Liver (tissue), 7 donors: ENCODE measurements at regions not wholly inside any gene's neighbourhood (a gene's known extent, or its start where the extent isn't known, plus 50 kb on each side); places are given as distances from the start of the nearest gene placed in this dataset.

Source experiments
- DNase-seq: peaks from one replicate; pipeline ENCODE4 v3.0.0-alpha.2; 2017; ENCODE audit warnings: low spot score
- H3K27ac ChIP-seq, 2 donors: one replicate each; pipeline ENCODE4 v1.7.0; 2013; ENCODE audit warnings: inconsistent platforms in 2 of 2, low read length in 2 of 2, control low read depth in 1 of 2, low read depth in 1 of 2, mild to moderate bottlenecking in 1 of 2
- H3K27me3 ChIP-seq, 4 donors: one replicate each; pipeline versions ENCODE4 v1.6.1 to v1.7.0; 2013; ENCODE audit warnings: low read length in 3 of 4, inconsistent platforms in 1 of 4, mild to moderate bottlenecking in 1 of 4, moderate library complexity in 1 of 4; ENCODE audit not compliant: control insufficient read depth in 4 of 4, insufficient read depth in 4 of 4
- H3K36me3 ChIP-seq, 4 donors: one replicate each; pipeline versions ENCODE4 v1.6.1 to v1.7.0; 2013; ENCODE audit warnings: low read length in 3 of 4, mild to moderate bottlenecking in 3 of 4, low read depth in 1 of 4, moderate library complexity in 1 of 4; ENCODE audit not compliant: control insufficient read depth in 4 of 4, insufficient read depth in 3 of 4
- H3K4me1 ChIP-seq, 4 donors: one replicate each; pipeline versions ENCODE4 v1.6.1 to v1.7.0; 2013; ENCODE audit warnings: low read length in 3 of 4, mild to moderate bottlenecking in 3 of 4, moderate library complexity in 1 of 4; ENCODE audit not compliant: control insufficient read depth in 4 of 4, insufficient read depth in 4 of 4
- H3K4me3 ChIP-seq, 3 donors: one replicate each; pipeline versions ENCODE4 v1.6.1 to v1.7.0; 2013; ENCODE audit warnings: low read length in 3 of 3, control low read depth in 1 of 3, low read depth in 1 of 3, mild to moderate bottlenecking in 1 of 3
- H3K9ac ChIP-seq, 2 donors: one replicate each; pipeline ENCODE4 v1.7.0; 2013; ENCODE audit warnings: low read length in 2 of 2, mild to moderate bottlenecking in 2 of 2, moderate library complexity in 2 of 2, control low read depth in 1 of 2, low read depth in 1 of 2
- H3K9me3 ChIP-seq, 4 donors: one replicate each; pipeline versions ENCODE4 v1.6.1 to v1.7.0; 2013; ENCODE audit warnings: low read length in 3 of 4; ENCODE audit not compliant: control insufficient read depth in 4 of 4
- EGR1 ChIP-seq, 2 donors: IDR thresholded peaks; 2 replicates each; pipeline ENCODE4 v1.6.1; 2016 to 2018; ENCODE audit warnings: antibody characterized with exemption in 2 of 2, low read depth in 2 of 2
- FOXA1 ChIP-seq: IDR thresholded peaks from 2 replicates; pipeline ENCODE4 v1.6.1; 2016; ENCODE audit warnings: antibody characterized with exemption
- FOXA2 ChIP-seq: IDR thresholded peaks from 2 replicates; pipeline ENCODE4 v1.6.1; 2016; ENCODE audit warnings: antibody characterized with exemption
- GABPA ChIP-seq, 2 donors: IDR thresholded peaks in 1 of 2; conservative IDR thresholded peaks in 1 of 2; 2 replicates each; pipeline ENCODE4 v1.6.1; 2016; ENCODE audit warnings: antibody characterized with exemption in 2 of 2, mild to moderate bottlenecking in 1 of 2, moderate library complexity in 1 of 2
- HNF4A ChIP-seq, 2 donors: conservative IDR thresholded peaks; 2 replicates each; pipeline ENCODE4 v1.6.1; 2016; ENCODE audit warnings: antibody characterized with exemption in 2 of 2, mild to moderate bottlenecking in 2 of 2
- JUND ChIP-seq, 2 donors: IDR thresholded peaks; 2 replicates each; pipeline ENCODE4 v1.6.1; 2016; ENCODE audit warnings: antibody characterized with exemption in 2 of 2
- RAD21 ChIP-seq, 2 donors: IDR thresholded peaks; 2 replicates each; pipeline ENCODE4 v1.6.1; 2016; ENCODE audit warnings: antibody characterized with exemption in 2 of 2, mild to moderate bottlenecking in 2 of 2
- RXRA ChIP-seq, 2 donors: IDR thresholded peaks; 2 replicates each; pipeline ENCODE4 v1.6.1; 2017 to 2018; ENCODE audit warnings: antibody characterized with exemption in 2 of 2, mild to moderate bottlenecking in 1 of 2
- YY1 ChIP-seq: IDR thresholded peaks from 2 replicates; pipeline ENCODE4 v1.6.1; 2016; ENCODE audit warnings: antibody characterized with exemption, mild to moderate bottlenecking
- WGBS: extraction: QIAGEN DNeasy Blood & Tissue Kit; methylation state at CpG from one replicate; pipeline ENCODE4 v1.1.7; 2013; 5-methylcytosine and 5-hydroxymethylcytosine counted together
- TF ChIP-seq, protein P1 (sequence below): IDR thresholded peaks from 2 replicates; pipeline ENCODE4 v1.6.1; 2016; ENCODE audit warnings: antibody characterized with exemption
- TF ChIP-seq, protein P2 (sequence below): IDR thresholded peaks from 2 replicates; pipeline ENCODE4 v1.6.1; 2016; ENCODE audit warnings: antibody characterized with exemption, mild to moderate bottlenecking
- TF ChIP-seq, protein P3 (sequence below): IDR thresholded peaks from 2 replicates; pipeline ENCODE4 v1.6.1; 2016; ENCODE audit warnings: antibody characterized with exemption
- TF ChIP-seq, protein P4 (sequence below): IDR thresholded peaks from 2 replicates; pipeline ENCODE4 v1.6.1; 2016; ENCODE audit warnings: antibody characterized with exemption
- donor health status: healthy.
- donor health status: healthy.
- donor health status: healthy.
- donor health status: healthy.

DNA sequence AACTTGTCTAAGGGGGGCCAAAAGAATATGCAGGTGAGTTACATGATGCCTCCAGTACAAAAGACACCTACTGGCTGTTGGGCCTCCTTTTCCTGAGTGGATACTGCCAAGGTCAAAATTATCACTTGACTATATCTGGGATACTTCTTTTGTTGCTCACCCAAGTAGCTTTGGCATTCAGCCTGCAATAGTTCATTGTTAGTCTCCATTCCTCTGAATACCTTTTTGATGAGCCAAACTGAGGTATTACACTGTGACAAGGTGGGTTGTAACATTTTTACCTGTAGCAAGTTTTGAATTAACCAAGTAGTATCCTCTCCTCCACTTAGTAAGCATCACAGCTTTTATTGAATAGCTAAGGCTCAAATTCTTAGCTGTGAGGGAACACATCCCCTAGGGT lies 408.0 kb downstream of the LRRIQ3 start:
- DNase-seq: no peak

DNA sequence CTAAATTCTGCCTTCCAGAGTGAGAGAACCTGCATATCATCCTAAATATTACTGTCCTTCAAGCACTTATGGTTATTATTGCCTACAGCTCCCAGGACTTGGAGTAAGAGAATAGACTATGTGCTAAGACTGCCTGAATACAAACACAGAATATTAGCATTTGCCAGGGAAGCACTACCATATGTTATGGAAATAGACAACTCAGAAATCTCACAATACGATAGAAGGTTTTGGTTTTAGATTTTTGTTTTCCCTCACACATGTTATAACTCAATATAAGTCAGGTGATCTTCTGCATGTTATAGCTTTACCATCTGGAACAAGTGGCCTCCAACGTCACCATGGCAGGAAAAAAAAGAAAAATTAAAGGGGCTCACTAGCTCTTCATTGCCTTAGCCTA lies 413.9 kb downstream of the LRRIQ3 start:
- no peaks in the 10 kb centered on the region for H3K36me3 ChIP-seq
- no peak overlapping the region for H3K27ac ChIP-seq
- no peaks in the 10 kb centered on the region for H3K4me1 ChIP-seq
- TF ChIP-seq GABPA (IDR thresholded peaks at IDR 0.05 in 1 of 2, conservative IDR thresholded peaks at IDR 0.05 in 1 of 2): no peak
- no peak for TF ChIP-seq RXRA (IDR thresholded peaks at IDR 0.05)
- TF ChIP-seq, protein P1, sequence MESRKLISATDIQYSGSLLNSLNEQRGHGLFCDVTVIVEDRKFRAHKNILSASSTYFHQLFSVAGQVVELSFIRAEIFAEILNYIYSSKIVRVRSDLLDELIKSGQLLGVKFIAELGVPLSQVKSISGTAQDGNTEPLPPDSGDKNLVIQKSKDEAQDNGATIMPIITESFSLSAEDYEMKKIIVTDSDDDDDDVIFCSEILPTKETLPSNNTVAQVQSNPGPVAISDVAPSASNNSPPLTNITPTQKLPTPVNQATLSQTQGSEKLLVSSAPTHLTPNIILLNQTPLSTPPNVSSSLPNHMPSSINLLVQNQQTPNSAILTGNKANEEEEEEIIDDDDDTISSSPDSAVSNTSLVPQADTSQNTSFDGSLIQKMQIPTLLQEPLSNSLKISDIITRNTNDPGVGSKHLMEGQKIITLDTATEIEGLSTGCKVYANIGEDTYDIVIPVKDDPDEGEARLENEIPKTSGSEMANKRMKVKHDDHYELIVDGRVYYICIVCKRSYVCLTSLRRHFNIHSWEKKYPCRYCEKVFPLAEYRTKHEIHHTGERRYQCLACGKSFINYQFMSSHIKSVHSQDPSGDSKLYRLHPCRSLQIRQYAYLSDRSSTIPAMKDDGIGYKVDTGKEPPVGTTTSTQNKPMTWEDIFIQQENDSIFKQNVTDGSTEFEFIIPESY: no peak
- no peak for TF ChIP-seq FOXA1
- no peaks in the 10 kb centered on the region for H3K9me3 ChIP-seq
- no peak overlapping the region for H3K4me3 ChIP-seq
- no peak for DNase-seq
- WGBS: 65% methylated on average over 2 of the region's 2 CpGs
- H3K9ac ChIP-seq: no peak overlapping the region
- H3K27me3 ChIP-seq: peaks cover 0 to 2% (median 0%) of the 10 kb centered on the region in 4 donors

More for the DNA sequence above, 408.0 kb downstream of the LRRIQ3 start:
- H3K4me3 ChIP-seq: no peak overlapping the region
- no peaks in the 10 kb centered on the region for H3K27me3 ChIP-seq
- no peak overlapping the region for H3K27ac ChIP-seq
- H3K36me3 ChIP-seq: no peaks in the 10 kb centered on the region
- H3K9me3 ChIP-seq: no peaks in the 10 kb centered on the region
- TF ChIP-seq HNF4A (conservative IDR thresholded peaks at IDR 0.05) (no peak), RXRA (IDR thresholded peaks at IDR 0.05) (no peak), YY1 (no peak), FOXA2 (no peak), GABPA (IDR thresholded peaks at IDR 0.05 in 1 of 2, conservative IDR thresholded peaks at IDR 0.05 in 1 of 2) (no peak), JUND (IDR thresholded peaks at IDR 0.05) (no peak), RAD21 (IDR thresholded peaks at IDR 0.05) (no peak), EGR1 (IDR thresholded peaks at IDR 0.05; ENCODE audit: low read depth in 2 of 2) (no peak)
- TF ChIP-seq, protein P2, sequence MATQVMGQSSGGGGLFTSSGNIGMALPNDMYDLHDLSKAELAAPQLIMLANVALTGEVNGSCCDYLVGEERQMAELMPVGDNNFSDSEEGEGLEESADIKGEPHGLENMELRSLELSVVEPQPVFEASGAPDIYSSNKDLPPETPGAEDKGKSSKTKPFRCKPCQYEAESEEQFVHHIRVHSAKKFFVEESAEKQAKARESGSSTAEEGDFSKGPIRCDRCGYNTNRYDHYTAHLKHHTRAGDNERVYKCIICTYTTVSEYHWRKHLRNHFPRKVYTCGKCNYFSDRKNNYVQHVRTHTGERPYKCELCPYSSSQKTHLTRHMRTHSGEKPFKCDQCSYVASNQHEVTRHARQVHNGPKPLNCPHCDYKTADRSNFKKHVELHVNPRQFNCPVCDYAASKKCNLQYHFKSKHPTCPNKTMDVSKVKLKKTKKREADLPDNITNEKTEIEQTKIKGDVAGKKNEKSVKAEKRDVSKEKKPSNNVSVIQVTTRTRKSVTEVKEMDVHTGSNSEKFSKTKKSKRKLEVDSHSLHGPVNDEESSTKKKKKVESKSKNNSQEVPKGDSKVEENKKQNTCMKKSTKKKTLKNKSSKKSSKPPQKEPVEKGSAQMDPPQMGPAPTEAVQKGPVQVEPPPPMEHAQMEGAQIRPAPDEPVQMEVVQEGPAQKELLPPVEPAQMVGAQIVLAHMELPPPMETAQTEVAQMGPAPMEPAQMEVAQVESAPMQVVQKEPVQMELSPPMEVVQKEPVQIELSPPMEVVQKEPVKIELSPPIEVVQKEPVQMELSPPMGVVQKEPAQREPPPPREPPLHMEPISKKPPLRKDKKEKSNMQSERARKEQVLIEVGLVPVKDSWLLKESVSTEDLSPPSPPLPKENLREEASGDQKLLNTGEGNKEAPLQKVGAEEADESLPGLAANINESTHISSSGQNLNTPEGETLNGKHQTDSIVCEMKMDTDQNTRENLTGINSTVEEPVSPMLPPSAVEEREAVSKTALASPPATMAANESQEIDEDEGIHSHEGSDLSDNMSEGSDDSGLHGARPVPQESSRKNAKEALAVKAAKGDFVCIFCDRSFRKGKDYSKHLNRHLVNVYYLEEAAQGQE: no peak
- TF ChIP-seq, protein P3, sequence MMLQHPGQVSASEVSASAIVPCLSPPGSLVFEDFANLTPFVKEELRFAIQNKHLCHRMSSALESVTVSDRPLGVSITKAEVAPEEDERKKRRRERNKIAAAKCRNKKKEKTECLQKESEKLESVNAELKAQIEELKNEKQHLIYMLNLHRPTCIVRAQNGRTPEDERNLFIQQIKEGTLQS: no peak
- TF ChIP-seq, protein P4, sequence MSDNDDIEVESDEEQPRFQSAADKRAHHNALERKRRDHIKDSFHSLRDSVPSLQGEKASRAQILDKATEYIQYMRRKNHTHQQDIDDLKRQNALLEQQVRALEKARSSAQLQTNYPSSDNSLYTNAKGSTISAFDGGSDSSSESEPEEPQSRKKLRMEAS: no peak
- H3K4me1 ChIP-seq: no peaks in the 10 kb centered on the region
- no peak overlapping the region for H3K9ac ChIP-seq

DNA sequence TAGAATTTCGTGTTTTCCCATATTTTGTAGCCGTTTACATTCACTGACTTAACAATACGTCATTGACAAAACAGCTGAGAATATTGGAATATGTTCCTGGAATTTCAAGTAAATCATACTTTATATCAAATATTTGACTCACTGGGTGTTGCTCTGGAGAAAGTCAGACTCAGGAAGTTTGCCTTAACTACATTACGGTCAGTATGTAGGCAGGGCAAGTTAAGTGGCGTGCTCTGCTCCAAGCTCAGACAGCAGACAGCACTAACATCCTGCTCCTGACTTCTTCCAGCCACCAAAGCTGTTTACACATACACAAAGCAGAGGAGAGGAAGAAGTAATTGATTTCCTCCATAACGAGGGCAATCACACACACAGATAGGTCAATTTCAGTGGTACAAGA lies 414.6 kb downstream of the LRRIQ3 start:
- Histone ChIP-seq H3K4me3 (no peak overlapping the region), H3K4me1 (no peaks in the 10 kb centered on the region), H3K27me3 (peaks cover 0 to 2% (median 0%) of the 10 kb centered on the region in 4 donors), H3K27ac (no peak overlapping the region), H3K36me3 (no peaks in the 10 kb centered on the region), H3K9me3 (peaks cover 0 to 2% (median 0%) of the 10 kb centered on the region in 4 donors), H3K9ac (no peak overlapping the region)
- 55% methylated on average over 6 of the region's 6 CpGs for WGBS
- no peak for DNase-seq
- TF ChIP-seq, protein P2: no peak
- TF ChIP-seq, protein P1: no peak
- TF ChIP-seq EGR1 (IDR thresholded peaks at IDR 0.05; ENCODE audit: low read depth in 2 of 2): no peak
- no peak for TF ChIP-seq RAD21 (IDR thresholded peaks at IDR 0.05)
- TF ChIP-seq FOXA2: no peak
- TF ChIP-seq FOXA1: no peak
- no peak for TF ChIP-seq RXRA (IDR thresholded peaks at IDR 0.05)
- no peak for TF ChIP-seq HNF4A (conservative IDR thresholded peaks at IDR 0.05)
